MV-4-11 (cell line): ENCODE measurements at regions not wholly inside any gene's neighbourhood (a gene's known extent, or its start where the extent isn't known, plus 50 kb on each side); places are given as distances from the start of the nearest gene placed in this dataset.
A peak's percentile ranks its signal among the peaks of the same experiment; 100 is the strongest.
"Not testable (repeated sequence)": the region's sequence is repeated elsewhere in the genome, so short reads cannot be mapped to it uniquely, and the experiment has no call there.

Experiments
- DNase-seq: peaks from one replicate; lab custom pipeline; 2025; lab: John Stamatoyannopoulos, UW

GRCh38 chr5:153939101-153939500 is 99.6 kb downstream of the FAM114A2 start:
- DNase-seq: no peak

GRCh38 chr5:153938191-153938842 is 100.4 kb downstream of the FAM114A2 start:
- DNase-seq: no peak

- no peak for DNase-seq
Observed at GRCh38 chr5:153937661-153938060, 101.0 kb downstream of the FAM114A2 start.

- not testable (repeated sequence) for DNase-seq
Observed at GRCh38 chr5:153935151-153935550, 103.6 kb downstream of the FAM114A2 start.

- DNase-seq: no peak
Observed at GRCh38 chr5:153926201-153926600, 112.5 kb downstream of the FAM114A2 start.

GRCh38 chr5:153919161-153919560 is 119.5 kb downstream of the FAM114A2 start:
- no peak for DNase-seq

- no peak for DNase-seq
Observed at GRCh38 chr5:153907170-153907775, 131.4 kb downstream of the FAM114A2 start.

GRCh38 chr5:153905219-153905618 is 133.5 kb downstream of the FAM114A2 start:
- DNase-seq: no peak

- no peak for DNase-seq
Observed at GRCh38 chr5:153903321-153903720, 135.4 kb downstream of the FAM114A2 start.

GRCh38 chr5:153902016-153902415 is 136.7 kb downstream of the FAM114A2 start:
- no peak for DNase-seq

- DNase-seq: peak; percentile 25
Observed at GRCh38 chr5:153901449-153901848, 137.3 kb downstream of the FAM114A2 start.

GRCh38 chr5:153900703-153901395 is 137.9 kb downstream of the FAM114A2 start:
- no peak for DNase-seq

GRCh38 chr5:153899746-153900145 is 139.0 kb downstream of the FAM114A2 start:
- DNase-seq: no peak

- DNase-seq: peak; percentile 98
Observed at GRCh38 chr5:153896701-153897100, 142.0 kb downstream of the FAM114A2 start.

GRCh38 chr5:153896117-153896516 is 142.6 kb downstream of the FAM114A2 start:
- peak; percentile 13 for DNase-seq

GRCh38 chr5:153895266-153895665 is 143.4 kb downstream of the FAM114A2 start:
- no peak for DNase-seq

- no peak for DNase-seq
Observed at GRCh38 chr5:153893817-153894216, 144.9 kb downstream of the FAM114A2 start.

GRCh38 chr5:153891394-153891793 is 147.3 kb downstream of the FAM114A2 start:
- no peak for DNase-seq

GRCh38 chr5:153888781-153889180 is 149.9 kb downstream of the FAM114A2 start:
- no peak for DNase-seq

- no peak for DNase-seq
Observed at GRCh38 chr5:153885141-153885540, 153.6 kb downstream of the FAM114A2 start.

- no peak for DNase-seq
Observed at GRCh38 chr5:153884612-153884957, 154.1 kb downstream of the FAM114A2 start.

- DNase-seq: no peak
Observed at GRCh38 chr5:153883854-153884611, 154.7 kb downstream of the FAM114A2 start.

GRCh38 chr5:153881687-153882086 is 157.0 kb downstream of the FAM114A2 start:
- no peak for DNase-seq
